Activated T-helper 17 cell treated with anti-CD3 and anti-CD28 coated beads, Interleukin-2, amount 50 U/mL, for 72 hours (primary cell): ENCODE measurements at regions not wholly inside any gene's neighbourhood (a gene's known extent, or its start where the extent isn't known, plus 50 kb on each side); places are given as distances from the start of the nearest gene placed in this dataset.
"Not testable (repeated sequence)": the region's sequence is repeated elsewhere in the genome, so short reads cannot be mapped to it uniquely, and the experiment has no call there.

Experiments
- ATAC-seq: fragments of 150-1000 bp; cut with Tn5 transposase; replicated peaks from 2 replicates; pipeline ENCODE4 v1.10.0; 2021; ENCODE audit warnings: mild to moderate bottlenecking, moderate library complexity
- H3K27ac Mint-ChIP-seq: one replicate; pipeline ENCODE4 v1.8.0; 2022; ENCODE audit warnings: mixed read lengths
- H3K27me3 Mint-ChIP-seq: one replicate; pipeline ENCODE4 v1.8.0; 2022; ENCODE audit warnings: mixed read lengths
- H3K36me3 Mint-ChIP-seq: one replicate; pipeline ENCODE4 v1.8.0; 2022; ENCODE audit warnings: low read depth, mild to moderate bottlenecking, mixed read lengths
- H3K4me1 Mint-ChIP-seq: one replicate; pipeline ENCODE4 v1.8.0; 2022; ENCODE audit warnings: mixed read lengths
- H3K4me3 Mint-ChIP-seq: one replicate; pipeline ENCODE4 v1.8.0; 2022; ENCODE audit warnings: mild to moderate bottlenecking, mixed read lengths
- H3K9me3 Mint-ChIP-seq: one replicate; pipeline ENCODE4 v1.8.0; 2022; ENCODE audit warnings: mixed read lengths

DNA sequence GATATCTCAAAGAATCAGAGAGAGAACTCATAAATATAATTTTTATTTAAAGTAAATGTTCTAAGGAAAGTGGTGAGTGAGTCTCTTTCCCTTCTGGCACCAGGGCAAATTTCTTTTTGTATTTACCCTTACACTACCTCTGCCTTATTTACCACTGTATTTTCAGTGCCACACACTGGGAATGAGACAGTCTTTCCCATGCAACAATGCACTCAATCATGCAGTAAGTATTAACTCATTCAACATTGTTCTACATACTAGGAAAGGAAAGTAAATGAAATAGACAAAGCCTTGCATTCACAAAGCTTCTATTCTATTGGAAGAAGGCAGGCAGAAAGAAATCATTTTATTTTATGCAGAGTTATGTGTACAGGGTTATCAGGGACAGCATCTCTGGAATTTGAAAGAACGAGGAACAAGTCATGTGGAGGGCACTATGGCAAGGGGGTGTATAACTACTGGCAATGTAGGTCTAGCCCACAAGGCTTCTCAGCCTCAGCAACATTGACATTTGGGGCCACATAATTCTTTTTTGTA lies 129.8 kb upstream of the PRDX6 start:
- ATAC-seq = no peak

DNA sequence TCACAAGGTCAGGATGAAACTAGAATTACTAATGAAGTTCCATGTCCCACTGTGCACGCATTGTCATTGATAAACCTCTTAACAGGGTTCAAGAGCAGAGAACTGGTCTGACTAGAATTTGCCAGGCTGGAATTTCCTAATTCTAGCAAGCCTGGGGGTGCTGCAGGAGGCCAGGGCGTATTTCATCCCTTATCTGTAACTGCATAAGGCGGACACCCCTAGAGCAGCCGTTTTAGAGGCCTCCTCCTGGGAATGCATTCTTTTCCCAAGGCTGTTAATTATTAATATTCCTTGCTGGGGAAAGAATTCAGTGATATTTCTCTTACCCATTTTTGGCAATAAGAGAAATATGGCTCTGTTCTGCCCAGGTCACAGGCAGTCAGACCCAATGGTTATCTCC lies 124.5 kb upstream of the PRDX6 start:
- H3K4me1 Mint-ChIP-seq = peaks cover 15% of the 10 kb centered on the region
- not testable (repeated sequence) for ATAC-seq, H3K4me3 Mint-ChIP-seq, H3K9me3 Mint-ChIP-seq, H3K36me3 Mint-ChIP-seq, H3K27me3 Mint-ChIP-seq, H3K27ac Mint-ChIP-seq

More for the DNA sequence above, 129.8 kb upstream of the PRDX6 start:
- no peaks in the 10 kb centered on the region for H3K36me3 Mint-ChIP-seq
- no peaks in the 10 kb centered on the region for H3K4me1 Mint-ChIP-seq
- H3K4me3 Mint-ChIP-seq = no peak overlapping the region
- no peaks in the 10 kb centered on the region for H3K27me3 Mint-ChIP-seq
- peaks cover 3% of the 10 kb centered on the region for H3K9me3 Mint-ChIP-seq
- H3K27ac Mint-ChIP-seq = no peak overlapping the region

DNA sequence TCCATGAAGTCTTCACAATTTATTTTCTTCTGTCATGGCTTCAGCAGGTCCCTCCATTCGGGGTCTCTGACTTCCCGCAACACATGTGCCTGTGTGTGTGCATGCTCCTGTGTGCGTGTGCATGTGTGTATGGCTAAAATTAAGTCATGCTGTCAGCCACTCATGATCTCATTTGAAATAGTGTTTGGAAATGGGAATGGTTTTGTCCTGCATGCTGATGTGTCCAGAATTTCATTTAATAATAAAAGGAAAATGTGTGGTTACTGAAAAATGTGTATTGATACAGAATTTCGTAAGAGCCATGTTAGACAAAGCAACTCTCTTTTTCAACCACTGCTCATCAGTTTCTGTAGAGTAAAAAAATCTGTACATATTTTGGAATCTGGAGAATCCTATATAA lies 123.8 kb upstream of the PRDX6 start:
- Mint-ChIP-seq H3K27ac (no peak overlapping the region), H3K9me3 (peaks cover 7% of the 10 kb centered on the region), H3K4me1 (peaks cover 15% of the 10 kb centered on the region), H3K27me3 (no peaks in the 10 kb centered on the region), H3K4me3 (no peak overlapping the region), H3K36me3 (no peaks in the 10 kb centered on the region)
- ATAC-seq = no peak

DNA sequence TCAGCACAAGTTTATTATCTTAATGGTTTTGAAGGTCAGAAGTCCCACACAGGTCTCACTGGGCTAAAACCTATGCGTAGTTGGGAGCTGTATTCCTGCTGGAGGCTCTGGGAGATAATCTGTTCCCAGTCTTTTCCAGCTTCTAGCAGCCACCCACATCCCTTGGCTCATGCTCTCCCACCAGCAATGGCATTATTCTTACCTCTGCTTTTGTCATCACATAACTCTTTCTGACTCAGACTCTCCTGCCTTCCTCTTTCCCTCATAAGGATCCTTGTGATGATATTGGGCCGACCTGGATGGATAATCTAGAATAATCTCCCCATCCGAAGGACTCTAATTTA lies 122.2 kb upstream of the PRDX6 start:
- H3K27ac Mint-ChIP-seq = no peak overlapping the region
- peaks cover 7% of the 10 kb centered on the region for H3K9me3 Mint-ChIP-seq
- H3K36me3 Mint-ChIP-seq = no peaks in the 10 kb centered on the region
- H3K4me3 Mint-ChIP-seq = peak overlapping the region; percentile 27
- no peak for ATAC-seq
- H3K4me1 Mint-ChIP-seq = peaks cover 15% of the 10 kb centered on the region
- H3K27me3 Mint-ChIP-seq = no peaks in the 10 kb centered on the region

DNA sequence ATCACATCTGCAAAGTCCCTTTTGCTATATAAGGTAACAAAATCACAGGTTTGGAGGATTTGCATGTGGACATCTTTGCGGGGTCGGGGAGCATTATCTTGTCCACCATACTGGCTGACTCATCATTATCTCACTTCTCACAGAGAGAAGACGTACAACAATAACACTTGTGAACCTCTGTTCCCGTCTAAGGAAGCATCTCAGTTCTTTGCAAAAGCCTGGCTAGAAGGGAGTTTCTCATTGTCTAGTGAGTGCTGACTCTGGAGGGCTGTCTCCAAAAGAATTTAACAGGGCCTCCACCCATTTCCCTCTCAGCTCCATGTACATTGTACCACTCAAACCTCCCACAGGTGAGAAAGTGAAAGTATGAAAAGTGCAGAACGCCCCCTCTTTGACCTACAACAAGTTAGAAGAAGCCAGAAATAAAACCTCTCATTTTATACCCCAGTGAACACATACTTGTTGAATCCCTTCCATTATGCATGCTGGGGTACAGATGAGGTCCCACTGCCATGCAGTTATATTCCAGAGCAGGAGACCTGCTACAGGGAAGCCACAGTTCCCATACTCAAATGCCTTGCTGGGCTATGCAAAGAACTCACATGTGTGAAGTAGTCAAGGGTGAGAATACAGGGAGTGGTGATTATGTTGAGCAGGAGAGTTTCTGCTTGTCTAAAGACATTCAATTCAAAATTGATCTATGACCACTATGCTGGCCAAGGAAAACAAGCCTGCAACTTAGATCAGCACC lies 121.7 kb upstream of the PRDX6 start:
- H3K27ac Mint-ChIP-seq = no peak overlapping the region
- H3K27me3 Mint-ChIP-seq = no peaks in the 10 kb centered on the region
- peak overlapping the region; percentile 27 for H3K4me3 Mint-ChIP-seq
- peaks cover 7% of the 10 kb centered on the region for H3K9me3 Mint-ChIP-seq
- H3K36me3 Mint-ChIP-seq = no peaks in the 10 kb centered on the region
- peaks cover 16% of the 10 kb centered on the region for H3K4me1 Mint-ChIP-seq
- ATAC-seq = peak; percentile 48

DNA sequence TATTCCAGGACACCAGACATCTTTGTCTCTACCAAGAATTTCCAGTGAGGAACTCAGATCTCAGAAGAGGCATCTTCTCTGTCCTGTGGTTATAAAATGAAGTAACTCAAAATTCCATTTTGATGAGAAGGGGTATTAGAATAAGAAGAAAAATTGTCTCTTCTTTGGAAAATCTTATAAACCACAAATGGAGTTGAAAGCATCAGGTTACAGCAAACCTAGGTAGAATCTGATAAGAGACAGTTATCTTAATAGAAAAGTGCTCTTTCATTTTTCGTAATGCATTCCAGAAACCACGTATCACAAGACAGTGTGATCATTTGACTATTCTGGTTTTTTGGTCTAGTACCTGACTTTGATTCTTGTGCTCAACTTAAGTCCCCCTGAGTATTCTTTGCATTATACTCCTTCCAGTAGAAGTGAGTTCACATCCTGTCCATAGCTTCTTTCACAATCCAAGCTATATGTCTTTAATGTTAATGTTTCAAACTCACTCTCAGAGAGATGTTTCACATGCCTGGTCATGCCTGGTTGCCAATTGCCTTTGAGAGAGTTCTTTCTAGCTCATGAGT lies 120.9 kb upstream of the PRDX6 start:
- no peak for ATAC-seq
- H3K36me3 Mint-ChIP-seq = no peaks in the 10 kb centered on the region
- H3K4me3 Mint-ChIP-seq = no peak overlapping the region
- no peak overlapping the region for H3K27ac Mint-ChIP-seq
- peaks cover 21% of the 10 kb centered on the region for H3K4me1 Mint-ChIP-seq
- H3K9me3 Mint-ChIP-seq = peaks cover 7% of the 10 kb centered on the region
- H3K27me3 Mint-ChIP-seq = no peaks in the 10 kb centered on the region

DNA sequence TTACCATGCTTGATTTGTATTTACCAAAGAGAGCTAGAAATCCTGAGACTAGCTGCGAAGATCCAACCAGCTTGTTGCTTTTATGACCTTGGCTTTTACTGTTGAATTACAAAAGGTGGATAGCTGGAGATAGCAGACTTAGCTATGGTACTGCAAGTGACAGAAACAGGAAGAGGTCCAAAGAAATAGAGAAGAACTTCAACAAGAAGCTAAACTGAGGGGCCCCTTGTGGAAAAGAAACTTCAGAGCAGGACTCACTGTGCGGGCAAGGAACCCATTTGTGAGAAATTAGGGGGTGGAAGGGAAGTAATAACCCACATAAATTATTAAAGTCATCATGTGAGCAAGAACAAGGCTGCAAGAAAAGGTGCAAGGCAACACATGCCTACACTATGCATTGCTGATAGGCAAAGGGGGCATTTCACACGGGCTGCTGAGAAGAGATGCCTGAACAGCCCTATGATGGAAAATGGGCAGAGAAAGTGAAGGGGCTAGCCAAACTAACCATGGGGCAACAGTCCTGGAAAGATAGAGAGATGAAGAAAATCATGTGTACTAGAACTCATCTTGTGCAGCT lies 116.6 kb upstream of the PRDX6 start:
- no peak for ATAC-seq
- peaks cover 13% of the 10 kb centered on the region for H3K4me1 Mint-ChIP-seq
- no peak overlapping the region for H3K27ac Mint-ChIP-seq
- no peaks in the 10 kb centered on the region for H3K27me3 Mint-ChIP-seq
- H3K9me3 Mint-ChIP-seq = no peaks in the 10 kb centered on the region
- no peak overlapping the region for H3K4me3 Mint-ChIP-seq
- no peaks in the 10 kb centered on the region for H3K36me3 Mint-ChIP-seq

DNA sequence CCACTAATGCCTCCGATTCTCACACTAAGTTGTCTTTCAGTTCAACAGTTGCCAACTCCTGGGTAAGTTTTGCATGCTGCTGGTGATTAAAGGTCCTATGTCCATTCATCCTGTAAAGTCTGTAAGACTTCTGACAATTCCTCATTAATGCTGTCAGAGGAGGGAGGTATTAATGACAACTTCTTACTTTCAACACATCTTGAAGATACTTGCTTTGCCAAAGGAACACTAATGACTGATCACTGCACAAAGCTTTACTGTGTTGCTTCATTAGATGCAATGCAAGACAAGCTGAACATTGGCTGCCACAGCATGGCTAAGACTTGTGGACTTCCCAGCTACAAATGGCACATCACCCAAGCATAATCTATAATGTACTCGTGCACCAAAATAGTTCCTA lies 114.6 kb upstream of the PRDX6 start:
- Mint-ChIP-seq H3K36me3 (no peaks in the 10 kb centered on the region), H3K27ac (no peak overlapping the region), H3K27me3 (no peaks in the 10 kb centered on the region), H3K4me3 (no peak overlapping the region), H3K9me3 (no peaks in the 10 kb centered on the region), H3K4me1 (peaks cover 6% of the 10 kb centered on the region)
- ATAC-seq = no peak

DNA sequence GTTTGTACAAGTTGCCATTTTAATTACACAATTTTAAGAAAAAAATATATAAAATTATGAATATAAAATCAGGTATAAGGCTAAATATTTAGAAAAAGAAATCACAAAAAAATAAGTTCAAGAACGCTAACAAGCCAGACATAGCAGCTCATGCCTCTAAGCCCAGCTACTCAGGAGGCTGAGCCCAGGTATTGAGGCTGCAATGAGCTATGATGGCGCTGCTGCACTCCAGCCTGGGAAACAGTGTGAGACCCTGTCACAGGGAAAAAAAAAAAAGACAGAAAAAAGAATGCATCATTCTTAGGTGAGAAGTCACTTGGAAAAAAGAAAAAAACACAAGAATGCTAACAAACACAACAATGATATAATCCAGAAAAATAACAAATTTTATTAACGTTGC lies 112.3 kb upstream of the PRDX6 start:
- H3K9me3 Mint-ChIP-seq = no peaks in the 10 kb centered on the region
- H3K27ac Mint-ChIP-seq = no peak overlapping the region
- no peak for ATAC-seq
- H3K27me3 Mint-ChIP-seq = no peaks in the 10 kb centered on the region
- H3K4me3 Mint-ChIP-seq = no peak overlapping the region
- H3K4me1 Mint-ChIP-seq = peaks cover 6% of the 10 kb centered on the region
- no peaks in the 10 kb centered on the region for H3K36me3 Mint-ChIP-seq

DNA sequence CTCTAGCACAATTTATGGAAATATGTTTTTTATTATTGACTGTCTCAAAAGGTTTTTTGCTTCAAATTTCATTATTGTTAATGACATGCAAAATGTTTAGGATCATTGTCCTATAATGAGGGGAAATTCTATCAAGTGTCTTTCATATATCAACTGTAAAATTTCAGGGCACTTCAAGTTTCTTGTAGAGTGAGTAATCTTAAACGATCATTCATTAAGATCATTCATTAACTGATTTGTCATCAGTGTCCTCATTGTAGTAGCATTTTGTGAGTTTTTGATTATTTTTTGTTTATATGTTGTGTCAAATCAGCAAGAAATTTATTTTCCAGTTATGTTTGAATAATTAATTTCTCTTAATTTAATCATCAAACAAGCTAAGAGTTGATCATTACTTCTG lies 111.8 kb upstream of the PRDX6 start:
- Mint-ChIP-seq H3K27ac (no peak overlapping the region), H3K4me3 (no peak overlapping the region), H3K36me3 (no peaks in the 10 kb centered on the region), H3K4me1 (peaks cover 6% of the 10 kb centered on the region), H3K27me3 (no peaks in the 10 kb centered on the region), H3K9me3 (no peaks in the 10 kb centered on the region)
- no peak for ATAC-seq

DNA sequence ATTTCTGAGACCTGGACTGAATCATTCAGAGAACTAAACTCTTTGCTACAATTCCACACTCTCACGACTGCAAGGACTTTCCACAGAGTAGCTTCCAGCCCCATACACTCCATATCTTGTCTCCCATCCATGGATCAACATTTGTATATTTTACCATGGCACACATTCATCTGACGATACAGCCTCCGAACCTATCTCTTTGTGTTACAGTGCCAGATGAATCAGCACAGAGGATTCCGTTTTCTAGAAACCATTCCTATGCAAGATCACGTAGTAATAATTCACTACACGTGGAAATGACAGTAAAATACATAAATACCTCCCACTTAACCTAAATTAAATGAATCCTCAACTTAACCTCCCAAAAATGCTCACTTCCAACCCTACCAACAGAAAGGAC lies 110.0 kb upstream of the PRDX6 start:
- ATAC-seq = no peak
- H3K27ac Mint-ChIP-seq = no peak overlapping the region
- no peaks in the 10 kb centered on the region for H3K36me3 Mint-ChIP-seq
- no peaks in the 10 kb centered on the region for H3K27me3 Mint-ChIP-seq
- no peaks in the 10 kb centered on the region for H3K9me3 Mint-ChIP-seq
- no peak overlapping the region for H3K4me3 Mint-ChIP-seq
- no peaks in the 10 kb centered on the region for H3K4me1 Mint-ChIP-seq

DNA sequence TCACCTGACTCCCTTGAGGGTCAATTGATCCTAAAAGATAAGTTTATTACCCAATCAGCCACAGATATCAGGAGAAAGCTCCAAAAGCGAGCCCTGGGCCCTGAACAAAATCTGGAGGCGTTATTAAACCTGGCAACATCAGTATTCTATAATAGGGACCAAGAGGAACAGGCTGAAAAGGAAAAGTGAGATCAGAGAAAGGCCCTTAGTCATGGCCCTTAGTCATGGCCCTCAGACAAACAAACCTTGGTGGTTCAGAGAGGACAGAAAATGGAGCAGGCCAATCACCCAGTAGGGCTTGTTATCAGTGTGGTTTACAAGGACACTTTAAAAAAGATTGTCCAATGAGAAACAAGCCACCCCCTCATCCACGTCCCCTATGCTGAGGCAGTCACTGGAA lies 106.5 kb upstream of the PRDX6 start:
- not testable (repeated sequence) for H3K4me3 Mint-ChIP-seq, ATAC-seq, H3K9me3 Mint-ChIP-seq, H3K36me3 Mint-ChIP-seq, H3K27me3 Mint-ChIP-seq, H3K4me1 Mint-ChIP-seq, H3K27ac Mint-ChIP-seq

DNA sequence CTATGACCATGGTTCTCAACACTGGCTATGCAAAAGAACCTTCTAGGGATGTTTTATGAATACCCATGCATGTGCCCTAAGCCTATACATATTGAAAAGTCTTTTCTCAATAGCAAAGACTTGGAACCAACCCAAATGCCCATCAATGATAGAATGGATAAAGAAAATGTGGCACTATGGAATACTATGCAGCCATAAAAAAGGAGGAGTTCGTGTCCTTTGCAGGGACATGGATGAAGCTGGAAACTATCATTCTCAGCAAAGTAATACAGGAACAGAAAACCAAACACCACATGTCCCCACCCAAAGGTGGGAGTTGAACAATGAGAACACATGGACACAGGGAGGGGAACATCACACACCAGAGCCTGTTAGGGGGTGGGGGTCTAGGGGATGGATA lies 101.1 kb upstream of the PRDX6 start:
- H3K36me3 Mint-ChIP-seq, H3K27ac Mint-ChIP-seq, ATAC-seq, H3K4me1 Mint-ChIP-seq, H3K4me3 Mint-ChIP-seq, H3K27me3 Mint-ChIP-seq, H3K9me3 Mint-ChIP-seq: not testable (repeated sequence)

DNA sequence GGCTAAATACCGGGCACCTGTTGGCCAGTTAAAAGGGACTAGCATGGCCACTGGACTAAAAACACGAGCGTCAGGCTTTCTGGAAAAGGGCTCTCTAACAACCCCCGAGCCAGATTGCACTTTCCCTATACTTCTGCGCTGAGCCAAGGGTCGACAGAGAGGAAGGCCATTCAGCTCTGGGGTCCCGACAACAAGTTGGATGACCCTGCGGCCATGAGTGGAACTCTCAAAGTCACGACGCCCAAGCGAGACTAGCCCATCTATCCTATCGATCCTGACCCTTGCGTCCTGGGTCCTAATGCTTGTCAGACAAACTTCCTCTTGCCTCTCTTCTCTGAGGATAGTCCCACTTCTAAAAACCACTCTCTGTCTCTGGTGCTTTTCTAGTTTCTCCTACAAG lies 99.9 kb upstream of the PRDX6 start:
- peaks cover 9% of the 10 kb centered on the region for H3K9me3 Mint-ChIP-seq
- H3K36me3 Mint-ChIP-seq = no peaks in the 10 kb centered on the region
- H3K4me1 Mint-ChIP-seq = no peaks in the 10 kb centered on the region
- no peak overlapping the region for H3K4me3 Mint-ChIP-seq
- H3K27ac Mint-ChIP-seq = no peak overlapping the region
- no peak for ATAC-seq
- no peaks in the 10 kb centered on the region for H3K27me3 Mint-ChIP-seq

DNA sequence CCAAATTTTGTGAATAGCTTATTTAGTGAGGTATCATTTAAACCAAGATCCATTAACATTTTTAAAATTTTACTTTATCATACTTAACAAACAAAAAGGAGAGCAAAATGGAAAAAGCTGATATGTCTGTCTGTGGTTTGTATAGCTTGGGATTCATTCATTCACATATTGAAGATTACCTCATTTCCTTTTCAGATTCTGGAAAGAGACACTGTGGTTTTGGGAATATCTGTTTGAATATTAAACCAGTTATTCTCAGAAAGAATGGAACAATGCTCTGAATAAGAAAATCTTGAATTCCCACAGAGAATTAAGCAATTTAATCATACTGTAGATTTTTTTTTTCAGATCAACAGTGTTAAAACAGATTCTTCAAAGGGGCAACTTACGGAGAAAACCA lies 93.8 kb upstream of the PRDX6 start:
- Mint-ChIP-seq H3K36me3 (no peaks in the 10 kb centered on the region), H3K27ac (no peak overlapping the region), H3K4me1 (no peaks in the 10 kb centered on the region), H3K9me3 (no peaks in the 10 kb centered on the region), H3K4me3 (no peak overlapping the region), H3K27me3 (no peaks in the 10 kb centered on the region)
- ATAC-seq = no peak
